B cell (primary cell): ENCODE measurements at regions not wholly inside any gene's neighbourhood (a gene's known extent, or its start where the extent isn't known, plus 50 kb on each side); places are given as distances from the start of the nearest gene placed in this dataset.

ENCODE experiments used
- ATAC-seq: fragments of 200-7000 bp; cut with Tn5 transposase; one replicate; pipeline ENCODE4 v1.10.0; 2021; ENCODE audit warnings: low read depth, mild to moderate bottlenecking, moderate number of reproducible peaks, moderate library complexity
- CTCF ChIA-PET: fragments of 350-600 bp; sonication (Branson Sonifier 250); formaldehyde crosslinking; loops from one replicate; lab custom pipeline; 2021; ENCODE audit warnings: antibody characterized with exemption, inconsistent platforms; lab: Charles Lee
- POLR2A ChIA-PET: fragments of 350-600 bp; sonication (Branson Sonifier 250); formaldehyde crosslinking; loops from one replicate; lab custom pipeline; 2021; ENCODE audit warnings: antibody characterized with exemption; lab: Charles Lee
- DNase-seq: peaks from one replicate; pipeline ENCODE4 v3.0.0; 2013
- H2AFZ ChIP-seq: 2 replicates; pipeline ENCODE4 v1.6.1; 2012; ENCODE audit warnings: mild to moderate bottlenecking, low read depth, low read length; ENCODE audit not compliant: insufficient read depth, poor library complexity, severe bottlenecking
- H3K27ac ChIP-seq, 2 donors: 1 replicate in 1 of 2; 2 replicates in 1 of 2; pipeline ENCODE4 v1.5.1; 2012 to 2013; ENCODE audit warnings: low read length in 2 of 2, mild to moderate bottlenecking in 2 of 2, moderate library complexity in 1 of 2
- H3K27me3 ChIP-seq, 4 experiments: fragments of 200-600 bp in 1 of 4; sonication (generic) in 1 of 4; replicated peaks in 1 of 4; 1 replicate in 2 of 4; 2 replicates in 2 of 4; pipeline versions ENCODE4 v1.6.1 to v1.7.0; 2013 to 2016; ENCODE audit warnings: low read length in 3 of 4, mild to moderate bottlenecking in 2 of 4, mixed read lengths in 1 of 4, moderate library complexity in 1 of 4; ENCODE audit not compliant: insufficient read depth in 4 of 4, control insufficient read depth in 3 of 4; ENCODE audit errors: control extremely low read depth in 1 of 4
- H3K36me3 ChIP-seq, 2 experiments: replicated peaks in 1 of 2; 1 replicate in 1 of 2; 2 replicates in 1 of 2; pipeline versions ENCODE4 v1.6.1 to v1.7.1; 2013; ENCODE audit warnings: low read length in 1 of 2; ENCODE audit not compliant: insufficient read depth in 2 of 2, control insufficient read depth in 1 of 2; ENCODE audit errors: control extremely low read depth in 1 of 2, extremely low read depth in 1 of 2
- H3K4me1 ChIP-seq, 2 donors: fragments of 200-600 bp in 1 of 2; sonication (generic) in 1 of 2; 1 replicate in 1 of 2; 2 replicates in 1 of 2; pipeline versions ENCODE4 v1.5.1 to v1.6.1; 2013 to 2017; ENCODE audit warnings: low read length in 2 of 2; ENCODE audit not compliant: control insufficient read depth in 2 of 2, insufficient read depth in 2 of 2
- H3K4me2 ChIP-seq: replicated peaks from 2 replicates; pipeline ENCODE3; 2012; ENCODE audit warnings: mild to moderate bottlenecking, low read depth, low read length; ENCODE audit not compliant: poor library complexity, severe bottlenecking
- H3K4me3 ChIP-seq, 5 experiments: fragments of 200-600 bp in 1 of 5; sonication (generic) in 1 of 5; 1 replicate in 3 of 5; 2 replicates in 2 of 5; pipeline versions ENCODE4 v1.5.1 to v1.7.0; 2011 to 2016; ENCODE audit warnings: low read length in 4 of 5, mild to moderate bottlenecking in 4 of 5, low read depth in 2 of 5, control low read depth in 1 of 5, moderate library complexity in 1 of 5; ENCODE audit not compliant: insufficient read depth in 1 of 5; ENCODE audit errors: control extremely low read depth in 1 of 5, extremely low read depth in 1 of 5
- H3K79me2 ChIP-seq: fragments of 200-600 bp; sonication (generic); one replicate; pipeline ENCODE4 v1.6.0; 2016; ENCODE audit warnings: low read length; ENCODE audit not compliant: control insufficient read depth, insufficient read depth
- H3K9ac ChIP-seq: fragments of 200-600 bp; sonication (generic); 2 replicates; pipeline ENCODE4 v1.6.1; 2017; ENCODE audit warnings: mild to moderate bottlenecking, low read length, moderate library complexity
- H3K9me3 ChIP-seq, 3 donors: one replicate each; pipeline versions ENCODE4 v1.6.1 to v1.7.1; 2013; ENCODE audit warnings: low read length in 2 of 3; ENCODE audit not compliant: control insufficient read depth in 2 of 3, insufficient read depth in 1 of 3; ENCODE audit errors: control extremely low read depth in 1 of 3
- H4K20me1 ChIP-seq: 2 replicates; pipeline ENCODE4 v1.6.0; 2012; ENCODE audit warnings: mild to moderate bottlenecking, low read length; ENCODE audit not compliant: insufficient read depth, control insufficient read depth, poor library complexity, severe bottlenecking
- H3K27ac Mint-ChIP-seq: one replicate; pipeline ENCODE4 v1.8.0; 2021; ENCODE audit warnings: mixed read lengths
- H3K27me3 Mint-ChIP-seq: one replicate; pipeline ENCODE4 v1.8.0; 2021; ENCODE audit warnings: mixed read lengths
- H3K4me1 Mint-ChIP-seq: one replicate; pipeline ENCODE4 v1.8.0; 2021; ENCODE audit warnings: mixed read lengths
- H3K4me3 Mint-ChIP-seq: one replicate; pipeline ENCODE4 v1.8.0; 2021; ENCODE audit warnings: mixed read lengths
- H3K9me3 Mint-ChIP-seq: one replicate; pipeline ENCODE4 v1.8.0; 2022; ENCODE audit warnings: mixed read lengths; ENCODE audit not compliant: insufficient read depth
- CTCF ChIP-seq: fragments of 200-600 bp; IDR thresholded peaks from one replicate; pipeline ENCODE4 v1.8.0; 2022; ENCODE audit warnings: antibody characterized with exemption, mild to moderate bottlenecking
- EZH2 ChIP-seq: IDR thresholded peaks from 2 replicates; pipeline ENCODE4 v1.6.1; 2012; ENCODE audit warnings: borderline replicate concordance, low read depth, mild to moderate bottlenecking, moderate library complexity, low read length; ENCODE audit not compliant: insufficient read depth, poor library complexity, severe bottlenecking
- WGBS: methylation state at CpG from one replicate; pipeline ENCODE4 v1.1.5; 2013; ENCODE audit warnings: missing lambda C conversion rate; ENCODE audit not compliant: insufficient coverage; 5-methylcytosine and 5-hydroxymethylcytosine counted together
- intact Hi-C: fragments of 100-400 bp; cut with micrococcal nuclease; formaldehyde crosslinking; loops from one replicate; pipeline ENCODE4 v1.10.0; 2022

- no peaks in the 10 kb centered on the region for H3K36me3 ChIP-seq
- H3K27ac ChIP-seq = no peak overlapping the region
- no peak for TF ChIP-seq EZH2
- TF ChIP-seq CTCF = no peak
- CTCF ChIA-PET = no interaction called here
- H3K4me2 ChIP-seq = no peak overlapping the region
- H3K4me3 ChIP-seq = no peak overlapping the region
- H3K4me1 Mint-ChIP-seq = no peaks in the 10 kb centered on the region
- H3K27me3 ChIP-seq = no peaks in the 10 kb centered on the region
- POLR2A ChIA-PET = no interaction called here
- no peak overlapping the region for H3K9ac ChIP-seq
- no CpG with 5 or more reads among the region's 2 CpGs for WGBS
- no peak for ATAC-seq
- peaks cover 0 to 1% (median 0%) of the 10 kb centered on the region in 3 donors for H3K9me3 ChIP-seq
- H4K20me1 ChIP-seq = no peaks in the 10 kb centered on the region
- no peak for DNase-seq
- no peak overlapping the region for H3K4me3 Mint-ChIP-seq
- H3K9me3 Mint-ChIP-seq = peaks cover 2% of the 10 kb centered on the region
- H3K4me1 ChIP-seq = no peaks in the 10 kb centered on the region
- H3K27me3 Mint-ChIP-seq = peaks cover 23% of the 10 kb centered on the region
- H3K79me2 ChIP-seq = no peaks in the 10 kb centered on the region
- intact Hi-C loops = no loop called here
- H2AFZ ChIP-seq = no peak overlapping the region
- no peak overlapping the region for H3K27ac Mint-ChIP-seq
Measured at GRCh38 chr1:94634977-94635416, 93.4 kb upstream of the F3 start.

GRCh38 chr1:94633051-94633450 lies 91.5 kb upstream of the F3 start:
- H3K4me3 ChIP-seq = no peak overlapping the region
- Mint-ChIP-seq H3K4me3 (no peak overlapping the region), H3K27ac (no peak overlapping the region), H3K27me3 (peaks cover 28% of the 10 kb centered on the region), H3K4me1 (no peaks in the 10 kb centered on the region), H3K9me3 (peaks cover 2% of the 10 kb centered on the region)
- no peak overlapping the region for H3K4me2 ChIP-seq
- no peak for ATAC-seq
- H3K27ac ChIP-seq = no peak overlapping the region
- ChIA-PET POLR2A (no interaction called here), CTCF (no interaction called here)
- H3K4me1 ChIP-seq = no peaks in the 10 kb centered on the region
- H3K9ac ChIP-seq = no peak overlapping the region
- TF ChIP-seq CTCF (no peak), EZH2 (no peak)
- DNase-seq = no peak
- H2AFZ ChIP-seq = no peak overlapping the region
- H3K9me3 ChIP-seq = peaks cover 0 to 1% (median 0%) of the 10 kb centered on the region in 3 donors
- no peaks in the 10 kb centered on the region for H4K20me1 ChIP-seq
- no peaks in the 10 kb centered on the region for H3K79me2 ChIP-seq
- H3K36me3 ChIP-seq = no peaks in the 10 kb centered on the region
- intact Hi-C loops = no loop called here
- WGBS = 100% methylated on average over 1 of the region's 4 CpGs
- H3K27me3 ChIP-seq = no peaks in the 10 kb centered on the region
